ENCODE measurements at regions not wholly inside any gene's neighbourhood (a gene's known extent, or its start where the extent isn't known, plus 50 kb on each side); places are given as distances from the start of the nearest gene placed in this dataset.

- TF ChIP-seq CTCF (IDR thresholded peaks at IDR 0.05; ENCODE audit: low read depth, low read length): no peak
- no peak overlapping the region for H3K4me3 ChIP-seq (ENCODE audit: low read depth, low read length)
These were observed 362.0 kb upstream of the SLITRK6 start for GRCh38 chr13:86161257-86161656.

DNA sequence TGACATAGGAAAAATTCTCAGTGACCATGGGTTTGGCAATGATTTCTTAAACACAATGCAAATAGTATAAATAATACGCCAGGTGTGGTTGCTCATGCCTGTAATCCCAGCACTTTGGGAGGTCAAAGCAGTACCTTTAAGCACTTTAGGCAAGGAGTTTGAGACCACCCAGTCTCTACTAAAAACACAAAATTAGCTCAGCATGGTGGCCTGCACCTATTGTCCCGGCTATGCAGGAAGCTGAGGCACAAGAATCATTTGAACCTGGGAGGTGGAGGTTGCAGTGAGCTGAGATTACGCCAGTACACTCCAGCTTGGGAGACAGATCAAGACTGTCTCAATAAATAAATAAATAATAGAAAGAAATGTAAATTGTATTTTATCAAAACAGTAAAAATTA is 356.5 kb upstream of the SLITRK6 start:
- H3K4me3 ChIP-seq (ENCODE audit: low read depth, low read length): no peak overlapping the region
- TF ChIP-seq CTCF (IDR thresholded peaks at IDR 0.05; ENCODE audit: low read depth, low read length): no peak

- no peak for TF ChIP-seq CTCF (IDR thresholded peaks at IDR 0.05; ENCODE audit: low read depth, low read length)
- no peak overlapping the region for H3K4me3 ChIP-seq (ENCODE audit: low read depth, low read length)
These were observed 342.9 kb upstream of the SLITRK6 start for GRCh38 chr13:86142080-86142479.

GRCh38 chr13:86135856-86136255 is 336.6 kb upstream of the SLITRK6 start:
- TF ChIP-seq CTCF (IDR thresholded peaks at IDR 0.05; ENCODE audit: low read depth, low read length): no peak
- H3K4me3 ChIP-seq (ENCODE audit: low read depth, low read length): no peak overlapping the region

DNA sequence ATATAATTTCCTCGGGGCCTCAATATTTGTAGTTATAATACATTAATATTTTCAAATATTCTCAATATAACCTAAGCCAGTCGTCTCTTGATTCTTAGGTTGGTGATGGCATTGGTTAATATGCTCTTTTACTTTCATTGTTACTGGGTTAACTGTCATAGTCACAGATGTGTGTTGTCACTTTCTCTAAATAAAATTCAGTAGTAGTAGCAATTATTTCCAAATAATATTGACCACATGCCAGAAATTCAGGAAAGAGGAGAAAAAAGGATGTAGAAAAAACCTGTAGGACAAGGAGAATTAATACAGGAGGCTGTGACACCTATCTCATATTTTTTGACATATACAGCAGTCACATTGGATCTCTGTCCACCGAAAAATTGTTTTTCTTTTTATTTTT is 322.7 kb upstream of the SLITRK6 start:
- no peak for TF ChIP-seq CTCF (IDR thresholded peaks at IDR 0.05; ENCODE audit: low read depth, low read length)
- no peak overlapping the region for H3K4me3 ChIP-seq (ENCODE audit: low read depth, low read length)

GRCh38 chr13:86109107-86109506 is 309.9 kb upstream of the SLITRK6 start:
- no peak for TF ChIP-seq CTCF (IDR thresholded peaks at IDR 0.05; ENCODE audit: low read depth, low read length)
- H3K4me3 ChIP-seq (ENCODE audit: low read depth, low read length): no peak overlapping the region

DNA sequence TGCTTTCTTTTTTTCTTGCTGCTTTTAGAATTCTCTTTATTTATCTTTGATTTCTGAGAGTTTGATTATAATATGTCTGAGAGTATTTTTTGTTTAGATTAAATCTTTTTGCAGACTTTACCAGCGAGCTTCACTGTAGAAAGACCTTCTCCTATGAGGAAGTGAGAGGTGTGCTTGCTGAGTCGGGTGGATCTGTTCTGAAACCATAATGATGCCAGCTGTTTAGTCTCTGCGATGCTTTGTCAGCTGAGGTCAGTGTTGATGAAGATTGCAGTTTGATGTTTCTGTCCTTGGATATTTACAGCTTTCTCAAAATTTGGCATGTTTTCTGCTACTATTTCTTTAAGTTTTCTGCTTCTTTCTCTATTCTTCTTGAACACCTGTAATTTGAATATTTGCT is 309.1 kb upstream of the SLITRK6 start:
- H3K4me3 ChIP-seq (ENCODE audit: low read depth, low read length): no peak overlapping the region
- no peak for TF ChIP-seq CTCF (IDR thresholded peaks at IDR 0.05; ENCODE audit: low read depth, low read length)
